ENCODE measurements at regions not wholly inside any gene's neighbourhood (a gene's known extent, or its start where the extent isn't known, plus 50 kb on each side); places are given as distances from the start of the nearest gene placed in this dataset.

GRCh38 chr11:27557226-27557625 lies 50.7 kb upstream of the LIN7C start:
- TF ChIP-seq CTCF (conservative IDR thresholded peaks at IDR 0.05; ENCODE audit: low read length) (no peak), EZH2phosphoT487 (IDR thresholded peaks at IDR 0.05; ENCODE audit: borderline replicate concordance) (no peak)

Measured in Loucy (cell line).